ENCODE measurements at regions not wholly inside any gene's neighbourhood (a gene's known extent, or its start where the extent isn't known, plus 50 kb on each side); places are given as distances from the start of the nearest gene placed in this dataset.

- DNase-seq: no peak
These were observed 336.9 kb upstream of the ATP2B1 start for GRCh38 chr12:90045559-90045958.

- DNase-seq: no peak
These were observed 335.4 kb upstream of the ATP2B1 start for GRCh38 chr12:90044069-90044468.

- no peak for DNase-seq
These were observed 334.4 kb upstream of the ATP2B1 start for GRCh38 chr12:90042920-90043641.

- DNase-seq: no peak
These were observed 329.7 kb upstream of the ATP2B1 start for GRCh38 chr12:90038289-90038688.

- no peak for DNase-seq
These were observed 329.1 kb upstream of the ATP2B1 start for GRCh38 chr12:90037740-90038139.

- DNase-seq: no peak
These were observed 328.0 kb upstream of the ATP2B1 start for GRCh38 chr12:90036637-90037036.

- DNase-seq: no peak
These were observed 322.1 kb upstream of the ATP2B1 start for GRCh38 chr12:90030726-90031125.

GRCh38 chr12:90029317-90029716, 320.7 kb upstream of the ATP2B1 start:
- peak in 1 of 58 donors; percentile 2 for DNase-seq

- no peak for DNase-seq
These were observed 320.0 kb upstream of the ATP2B1 start for GRCh38 chr12:90028635-90029051.

- no peak for DNase-seq
These were observed 319.4 kb upstream of the ATP2B1 start for GRCh38 chr12:90027889-90028634.

- DNase-seq: no peak
These were observed 318.4 kb upstream of the ATP2B1 start for GRCh38 chr12:90027041-90027440.

- DNase-seq: no peak
These were observed 317.9 kb upstream of the ATP2B1 start for GRCh38 chr12:90026516-90026915.

GRCh38 chr12:90024262-90024661, 315.6 kb upstream of the ATP2B1 start:
- DNase-seq: no peak

- no peak for DNase-seq
These were observed 314.7 kb upstream of the ATP2B1 start for GRCh38 chr12:90023207-90023900.

- DNase-seq: no peak
These were observed 313.3 kb upstream of the ATP2B1 start for GRCh38 chr12:90021795-90022440.

- no peak for DNase-seq
These were observed 312.2 kb upstream of the ATP2B1 start for GRCh38 chr12:90020881-90021280.

- DNase-seq: peak in 1 of 58 donors; percentile 7
These were observed 311.8 kb upstream of the ATP2B1 start for GRCh38 chr12:90020436-90020835.

GRCh38 chr12:90020014-90020413, 311.4 kb upstream of the ATP2B1 start:
- DNase-seq: no peak

GRCh38 chr12:90017316-90017715, 308.7 kb upstream of the ATP2B1 start:
- DNase-seq: no peak

- DNase-seq: peak in 1 of 58 donors; percentile 14
These were observed 306.6 kb upstream of the ATP2B1 start for GRCh38 chr12:90015228-90015627.

- no peak for DNase-seq
These were observed 304.8 kb upstream of the ATP2B1 start for GRCh38 chr12:90013409-90013808.

- DNase-seq: no peak
These were observed 301.5 kb upstream of the ATP2B1 start for GRCh38 chr12:90010089-90010488.

Data from anterior cingulate cortex (tissue), 58 donors.